GM23338 (cell line): ENCODE measurements at regions not wholly inside any gene's neighbourhood (a gene's known extent, or its start where the extent isn't known, plus 50 kb on each side); places are given as distances from the start of the nearest gene placed in this dataset.

Experiments
- ATAC-seq: fragments of 200-7000 bp; cut with Tn5 transposase; 3 replicates; pipeline ENCODE4 v1.9.1; 2020
- DNase-seq: peaks from one replicate; pipeline ENCODE4 v3.0.0-alpha.2; 2015; ENCODE audit warnings: low spot score
- H2AFZ ChIP-seq: fragments of 200-600 bp; sonication (generic); 2 replicates; pipeline ENCODE4 v1.8.0; 2016; ENCODE audit warnings: antibody characterized with exemption, mild to moderate bottlenecking, moderate library complexity
- H3F3A ChIP-seq: fragments of 200-600 bp; sonication (generic); replicated peaks from 2 replicates; pipeline ENCODE4 v1.8.0; 2017; ENCODE audit warnings: antibody characterized with exemption, mixed run types, low read depth
- H3K27ac ChIP-seq: fragments of 200-600 bp; sonication (generic); 2 replicates; pipeline ENCODE4 v1.6.1; 2016; ENCODE audit warnings: low read depth
- H3K27me3 ChIP-seq: fragments of 200-600 bp; sonication (generic); 2 replicates; pipeline ENCODE4 v1.8.0; 2016; ENCODE audit warnings: mild to moderate bottlenecking, mixed run types, moderate library complexity; ENCODE audit not compliant: insufficient read depth
- H3K36me3 ChIP-seq: fragments of 200-600 bp; sonication (generic); 2 replicates; pipeline ENCODE4 v1.8.0; 2016; ENCODE audit warnings: mild to moderate bottlenecking; ENCODE audit not compliant: insufficient read depth
- H3K4me1 ChIP-seq: fragments of 200-600 bp; sonication (generic); 2 replicates; pipeline ENCODE4 v1.8.0; 2016; ENCODE audit warnings: mild to moderate bottlenecking, moderate library complexity; ENCODE audit not compliant: insufficient read depth
- H3K4me2 ChIP-seq: fragments of 200-600 bp; sonication (generic); 2 replicates; pipeline ENCODE4 v1.7.1; 2017; ENCODE audit warnings: mixed run types
- H3K4me3 ChIP-seq: fragments of 200-600 bp; sonication (generic); 2 replicates; pipeline ENCODE4 v1.6.1; 2016; ENCODE audit warnings: mixed run types
- H3K79me2 ChIP-seq: fragments of 200-600 bp; sonication (generic); replicated peaks from 2 replicates; pipeline ENCODE4 v1.8.0; 2017; ENCODE audit warnings: mild to moderate bottlenecking; ENCODE audit not compliant: insufficient read depth
- H3K9me2 ChIP-seq: fragments of 200-600 bp; sonication (generic); 2 replicates; pipeline ENCODE4 v1.8.0; 2017; ENCODE audit not compliant: insufficient read depth
- H4K20me1 ChIP-seq: fragments of 200-600 bp; sonication (generic); replicated peaks from 2 replicates; pipeline ENCODE4 v1.8.0; 2017; ENCODE audit warnings: mild to moderate bottlenecking; ENCODE audit not compliant: insufficient read depth
- H3K27ac Mint-ChIP-seq: 2 replicates; pipeline ENCODE4 v1.8.0; 2020; ENCODE audit warnings: inconsistent platforms, mild to moderate bottlenecking, moderate library complexity, mixed read lengths
- H3K27me3 Mint-ChIP-seq: 3 replicates; pipeline ENCODE4 v1.8.0; 2022; ENCODE audit warnings: low read depth, mild to moderate bottlenecking, moderate library complexity, mixed read lengths, inconsistent platforms; ENCODE audit not compliant: insufficient read depth, poor library complexity
- H3K36me3 Mint-ChIP-seq: 3 replicates; pipeline ENCODE4 v1.8.0; 2021; ENCODE audit warnings: low read depth, mild to moderate bottlenecking, inconsistent platforms, moderate library complexity, mixed read lengths
- H3K4me1 Mint-ChIP-seq: 3 replicates; pipeline ENCODE4 v1.8.0; 2020; ENCODE audit warnings: mild to moderate bottlenecking, inconsistent platforms, mixed read lengths
- H3K4me3 Mint-ChIP-seq: 3 replicates; pipeline ENCODE4 v1.8.0; 2021; ENCODE audit warnings: moderate library complexity, mild to moderate bottlenecking, inconsistent platforms, mixed read lengths
- H3K9me3 Mint-ChIP-seq: 3 replicates; pipeline ENCODE4 v1.8.0; 2020; ENCODE audit warnings: moderate library complexity, mild to moderate bottlenecking, inconsistent platforms, mixed read lengths
- CREB1 ChIP-seq: fragments of 250-450 bp; sonication (Bioruptor Pico); IDR thresholded peaks from 2 replicates; pipeline ENCODE4 v1.5.0; 2020; ENCODE audit warnings: low read depth, mild to moderate bottlenecking, moderate library complexity
- ETS1 ChIP-seq: IDR thresholded peaks from 2 replicates; pipeline ENCODE4 v1.6.1; 2016; ENCODE audit warnings: antibody characterized with exemption
- EZH2 ChIP-seq: fragments of 200-600 bp; sonication (generic); IDR thresholded peaks from one replicate; pipeline ENCODE4 v1.8.0; 2017; ENCODE audit warnings: antibody characterized with exemption, mild to moderate bottlenecking, low read depth; ENCODE audit not compliant: unreplicated experiment
- EZH2phosphoT487 ChIP-seq: fragments of 200-600 bp; sonication (generic); IDR thresholded peaks from one replicate; pipeline ENCODE4 v1.8.1; 2018; ENCODE audit warnings: antibody characterized with exemption; ENCODE audit not compliant: unreplicated experiment
- JUNB ChIP-seq: IDR thresholded peaks from one replicate; pipeline ENCODE4 v1.6.1; 2016; ENCODE audit warnings: antibody characterized with exemption; ENCODE audit not compliant: unreplicated experiment
- NANOG ChIP-seq: IDR thresholded peaks from 2 replicates; pipeline ENCODE4 v1.6.1; 2016; ENCODE audit warnings: antibody characterized with exemption, borderline replicate concordance
- POLR2AphosphoS5 ChIP-seq: IDR thresholded peaks from 2 replicates; pipeline ENCODE4 v1.6.1; 2016; ENCODE audit warnings: antibody characterized with exemption, low read depth
- STAT1 ChIP-seq: IDR thresholded peaks from one replicate; pipeline ENCODE4 v1.6.1; 2016; ENCODE audit warnings: antibody characterized with exemption; ENCODE audit not compliant: unreplicated experiment
- ZNF114 ChIP-seq: fragments of 250-450 bp; sonication (Bioruptor Pico); IDR thresholded peaks from 2 replicates; pipeline ENCODE4 v1.5.0; 2020; ENCODE audit warnings: mild to moderate bottlenecking, moderate library complexity
- ZNF331 ChIP-seq: fragments of 250-450 bp; sonication (Bioruptor Pico); IDR thresholded peaks from 2 replicates; pipeline ENCODE4 v1.5.0; 2020; ENCODE audit warnings: low read depth, mild to moderate bottlenecking, moderate library complexity
- TF ChIP-seq, protein P1 (sequence below), 2 experiments: fragments of 200-600 bp in 1 of 2; sonication (generic) in 1 of 2; conservative IDR thresholded peaks; 2 replicates each; pipeline versions ENCODE4 v1.5.1 to v1.6.1; 2016 to 2017; ENCODE audit warnings: antibody characterized with exemption in 2 of 2, low read depth in 2 of 2, mild to moderate bottlenecking in 2 of 2, moderate library complexity in 1 of 2
- TF ChIP-seq, protein P2 (sequence below): fragments of 250-450 bp; sonication (Bioruptor Pico); IDR thresholded peaks from 2 replicates; pipeline ENCODE4 v1.5.0; 2020; ENCODE audit warnings: mild to moderate bottlenecking, moderate library complexity

GRCh38 chr21:40929833-40930232, 82.9 kb upstream of the DSCAM start (continued):
- TF ChIP-seq, protein P1, sequence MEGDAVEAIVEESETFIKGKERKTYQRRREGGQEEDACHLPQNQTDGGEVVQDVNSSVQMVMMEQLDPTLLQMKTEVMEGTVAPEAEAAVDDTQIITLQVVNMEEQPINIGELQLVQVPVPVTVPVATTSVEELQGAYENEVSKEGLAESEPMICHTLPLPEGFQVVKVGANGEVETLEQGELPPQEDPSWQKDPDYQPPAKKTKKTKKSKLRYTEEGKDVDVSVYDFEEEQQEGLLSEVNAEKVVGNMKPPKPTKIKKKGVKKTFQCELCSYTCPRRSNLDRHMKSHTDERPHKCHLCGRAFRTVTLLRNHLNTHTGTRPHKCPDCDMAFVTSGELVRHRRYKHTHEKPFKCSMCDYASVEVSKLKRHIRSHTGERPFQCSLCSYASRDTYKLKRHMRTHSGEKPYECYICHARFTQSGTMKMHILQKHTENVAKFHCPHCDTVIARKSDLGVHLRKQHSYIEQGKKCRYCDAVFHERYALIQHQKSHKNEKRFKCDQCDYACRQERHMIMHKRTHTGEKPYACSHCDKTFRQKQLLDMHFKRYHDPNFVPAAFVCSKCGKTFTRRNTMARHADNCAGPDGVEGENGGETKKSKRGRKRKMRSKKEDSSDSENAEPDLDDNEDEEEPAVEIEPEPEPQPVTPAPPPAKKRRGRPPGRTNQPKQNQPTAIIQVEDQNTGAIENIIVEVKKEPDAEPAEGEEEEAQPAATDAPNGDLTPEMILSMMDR (conservative IDR thresholded peaks at IDR 0.05; ENCODE audit: low read depth in 2 of 2) = no peak
- TF ChIP-seq EZH2phosphoT487 (no peak), ZNF114 (CRISPR knock-in tag) (no peak), CREB1 (CRISPR knock-in tag) (no peak)

- no peaks in the 10 kb centered on the region for H4K20me1 ChIP-seq
- peaks cover 90% of the 10 kb centered on the region for H3K9me3 Mint-ChIP-seq
- no peaks in the 10 kb centered on the region for H3F3A ChIP-seq
- no peaks in the 10 kb centered on the region for H3K36me3 ChIP-seq
- H3K4me3 Mint-ChIP-seq = no peak overlapping the region
- no peaks in the 10 kb centered on the region for H3K9me2 ChIP-seq
- no peak overlapping the region for H3K4me3 ChIP-seq
- no peaks in the 10 kb centered on the region for H3K79me2 ChIP-seq
- no peaks in the 10 kb centered on the region for H3K27me3 ChIP-seq
- peaks cover 3% of the 10 kb centered on the region; the same call in 1 of the 2 replicates for H3K4me1 ChIP-seq
- DNase-seq (no peak), ATAC-seq (no peak)
- peaks cover 3% of the 10 kb centered on the region for H3K27me3 Mint-ChIP-seq
- peaks cover 41% of the 10 kb centered on the region for H3K36me3 Mint-ChIP-seq
- no peak overlapping the region for H3K27ac ChIP-seq
- H3K4me2 ChIP-seq = no peak overlapping the region
- peaks cover 9% of the 10 kb centered on the region for H3K4me1 Mint-ChIP-seq
- H2AFZ ChIP-seq = no peak overlapping the region
- H3K27ac Mint-ChIP-seq = no peak overlapping the region
- TF ChIP-seq ZNF114 (CRISPR knock-in tag) (no peak), NANOG (no peak), EZH2 (no peak), STAT1 (no peak), ZNF331 (no peak), JUNB (no peak), ETS1 (no peak), EZH2phosphoT487 (no peak), CREB1 (CRISPR knock-in tag) (no peak), POLR2AphosphoS5 (no peak)
- TF ChIP-seq, protein P1 (conservative IDR thresholded peaks at IDR 0.05; ENCODE audit: low read depth in 2 of 2) = no peak
- TF ChIP-seq, protein P2, sequence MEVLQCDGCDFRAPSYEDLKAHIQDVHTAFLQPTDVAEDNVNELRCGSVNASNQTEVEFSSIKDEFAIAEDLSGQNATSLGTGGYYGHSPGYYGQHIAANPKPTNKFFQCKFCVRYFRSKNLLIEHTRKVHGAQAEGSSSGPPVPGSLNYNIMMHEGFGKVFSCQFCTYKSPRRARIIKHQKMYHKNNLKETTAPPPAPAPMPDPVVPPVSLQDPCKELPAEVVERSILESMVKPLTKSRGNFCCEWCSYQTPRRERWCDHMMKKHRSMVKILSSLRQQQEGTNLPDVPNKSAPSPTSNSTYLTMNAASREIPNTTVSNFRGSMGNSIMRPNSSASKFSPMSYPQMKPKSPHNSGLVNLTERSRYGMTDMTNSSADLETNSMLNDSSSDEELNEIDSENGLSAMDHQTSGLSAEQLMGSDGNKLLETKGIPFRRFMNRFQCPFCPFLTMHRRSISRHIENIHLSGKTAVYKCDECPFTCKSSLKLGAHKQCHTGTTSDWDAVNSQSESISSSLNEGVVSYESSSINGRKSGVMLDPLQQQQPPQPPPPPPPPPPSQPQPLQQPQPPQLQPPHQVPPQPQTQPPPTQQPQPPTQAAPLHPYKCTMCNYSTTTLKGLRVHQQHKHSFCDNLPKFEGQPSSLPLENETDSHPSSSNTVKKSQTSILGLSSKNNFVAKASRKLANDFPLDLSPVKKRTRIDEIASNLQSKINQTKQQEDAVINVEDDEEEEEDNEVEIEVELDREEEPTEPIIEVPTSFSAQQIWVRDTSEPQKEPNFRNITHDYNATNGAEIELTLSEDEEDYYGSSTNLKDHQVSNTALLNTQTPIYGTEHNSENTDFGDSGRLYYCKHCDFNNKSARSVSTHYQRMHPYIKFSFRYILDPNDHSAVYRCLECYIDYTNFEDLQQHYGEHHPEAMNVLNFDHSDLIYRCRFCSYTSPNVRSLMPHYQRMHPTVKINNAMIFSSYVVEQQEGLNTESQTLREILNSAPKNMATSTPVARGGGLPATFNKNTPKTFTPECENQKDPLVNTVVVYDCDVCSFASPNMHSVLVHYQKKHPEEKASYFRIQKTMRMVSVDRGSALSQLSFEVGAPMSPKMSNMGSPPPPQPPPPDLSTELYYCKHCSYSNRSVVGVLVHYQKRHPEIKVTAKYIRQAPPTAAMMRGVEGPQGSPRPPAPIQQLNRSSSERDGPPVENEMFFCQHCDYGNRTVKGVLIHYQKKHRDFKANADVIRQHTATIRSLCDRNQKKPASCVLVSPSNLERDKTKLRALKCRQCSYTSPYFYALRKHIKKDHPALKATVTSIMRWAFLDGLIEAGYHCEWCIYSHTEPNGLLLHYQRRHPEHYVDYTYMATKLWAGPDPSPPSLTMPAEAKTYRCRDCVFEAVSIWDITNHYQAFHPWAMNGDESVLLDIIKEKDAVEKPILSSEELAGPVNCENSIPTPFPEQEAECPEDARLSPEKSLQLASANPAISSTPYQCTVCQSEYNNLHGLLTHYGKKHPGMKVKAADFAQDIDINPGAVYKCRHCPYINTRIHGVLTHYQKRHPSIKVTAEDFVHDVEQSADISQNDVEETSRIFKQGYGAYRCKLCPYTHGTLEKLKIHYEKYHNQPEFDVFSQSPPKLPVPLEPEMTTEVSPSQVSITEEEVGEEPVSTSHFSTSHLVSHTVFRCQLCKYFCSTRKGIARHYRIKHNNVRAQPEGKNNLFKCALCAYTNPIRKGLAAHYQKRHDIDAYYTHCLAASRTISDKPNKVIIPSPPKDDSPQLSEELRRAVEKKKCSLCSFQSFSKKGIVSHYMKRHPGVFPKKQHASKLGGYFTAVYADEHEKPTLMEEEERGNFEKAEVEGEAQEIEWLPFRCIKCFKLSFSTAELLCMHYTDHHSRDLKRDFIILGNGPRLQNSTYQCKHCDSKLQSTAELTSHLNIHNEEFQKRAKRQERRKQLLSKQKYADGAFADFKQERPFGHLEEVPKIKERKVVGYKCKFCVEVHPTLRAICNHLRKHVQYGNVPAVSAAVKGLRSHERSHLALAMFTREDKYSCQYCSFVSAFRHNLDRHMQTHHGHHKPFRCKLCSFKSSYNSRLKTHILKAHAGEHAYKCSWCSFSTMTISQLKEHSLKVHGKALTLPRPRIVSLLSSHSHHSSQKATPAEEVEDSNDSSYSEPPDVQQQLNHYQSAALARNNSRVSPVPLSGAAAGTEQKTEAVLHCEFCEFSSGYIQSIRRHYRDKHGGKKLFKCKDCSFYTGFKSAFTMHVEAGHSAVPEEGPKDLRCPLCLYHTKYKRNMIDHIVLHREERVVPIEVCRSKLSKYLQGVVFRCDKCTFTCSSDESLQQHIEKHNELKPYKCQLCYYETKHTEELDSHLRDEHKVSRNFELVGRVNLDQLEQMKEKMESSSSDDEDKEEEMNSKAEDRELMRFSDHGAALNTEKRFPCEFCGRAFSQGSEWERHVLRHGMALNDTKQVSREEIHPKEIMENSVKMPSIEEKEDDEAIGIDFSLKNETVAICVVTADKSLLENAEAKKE (CRISPR knock-in tag) = no peak
Measured at GRCh38 chr21:40931197-40931596, 84.2 kb upstream of the DSCAM start.
